Heart right ventricle (tissue), 16 donors: ENCODE measurements at regions not wholly inside any gene's neighbourhood (a gene's known extent, or its start where the extent isn't known, plus 50 kb on each side); places are given as distances from the start of the nearest gene placed in this dataset.

Source experiments
- ATAC-seq, 8 donors: fragments of 200-7000 bp; cut with Tn5 transposase; one replicate each; pipeline ENCODE4 v1.9.1; 2020; ENCODE audit warnings: mild to moderate bottlenecking in 8 of 8, moderate library complexity in 8 of 8, moderate number of reproducible peaks in 1 of 8
- DNase-seq, 2 donors: peaks; one replicate each; pipeline ENCODE4 v3.0.0-alpha.2; 2020
- H3K27ac ChIP-seq, 10 donors: fragments of 200-600 bp; sonication (generic) in 2 of 10; one replicate each; pipeline versions ENCODE4 v1.5.0 to v1.8.0; 2020 to 2022; ENCODE audit warnings: mild to moderate bottlenecking in 3 of 10
- H3K27me3 ChIP-seq, 7 donors: fragments of 200-600 bp; one replicate each; pipeline ENCODE4 v1.8.0; 2021 to 2022; ENCODE audit warnings: mild to moderate bottlenecking in 2 of 7
- H3K36me3 ChIP-seq, 9 donors: fragments of 200-600 bp; sonication (generic) in 1 of 9; one replicate each; pipeline versions ENCODE4 v1.5.0 to v1.8.0; 2020 to 2022; ENCODE audit warnings: mild to moderate bottlenecking in 2 of 9
- H3K4me1 ChIP-seq, 9 donors: fragments of 200-600 bp; sonication (generic) in 1 of 9; one replicate each; pipeline versions ENCODE4 v1.5.0 to v1.8.0; 2020 to 2022; ENCODE audit warnings: mild to moderate bottlenecking in 4 of 9
- H3K4me3 ChIP-seq, 10 donors: fragments of 200-600 bp; sonication (generic) in 2 of 10; one replicate each; pipeline versions ENCODE4 v1.5.0 to v1.8.0; 2020 to 2022; ENCODE audit warnings: mild to moderate bottlenecking in 7 of 10, moderate library complexity in 2 of 10
- H3K9me3 ChIP-seq, 11 donors: fragments of 200-600 bp in 10 of 11; sonication (generic) in 2 of 11; one replicate each; pipeline versions ENCODE4 v1.5.0 to v1.8.0; 2013 to 2022; ENCODE audit warnings: mild to moderate bottlenecking in 2 of 11, control low read depth in 1 of 11, moderate library complexity in 1 of 11
- WGBS, 2 donors: extraction: QIAGEN DNeasy Blood & Tissue Kit; methylation state at CpG; one replicate each; pipeline ENCODE4 v1.1.7; 2013; ENCODE audit warnings: inconsistent platforms in 1 of 2; 5-methylcytosine and 5-hydroxymethylcytosine counted together
- intact Hi-C, 10 donors: fragments of 100-400 bp; cut with DNase I; formaldehyde crosslinking; loops; one replicate each; pipeline versions ENCODE4 v1.11.1 to v1.14.2; 2022
- TF ChIP-seq, protein P1 (sequence below), 9 donors: fragments of 200-600 bp; sonication (generic) in 2 of 9; IDR thresholded peaks; one replicate each; pipeline versions ENCODE4 v1.5.0 to v1.8.0; 2021 to 2022; ENCODE audit warnings: antibody characterized with exemption in 9 of 9, mild to moderate bottlenecking in 5 of 9, moderate library complexity in 1 of 9
- donor health status: Arrhythmogenic right ventricular cardiomyopathy.
- donor health status: ischemic (EF 13 %, LVEDD 7.1; RV severe dilation, severe dysfunction).
- donor health status: healthy with polysubstance abuse.
- donor health status: DM: no; HTN: yes; CAD: no.
- donor health status: DM: no; HTN: no; CAD: no.
- donor health status: ischemic (EF 25% LVEDD 6.9; RV normal size, moderate dysfunction).
- donor health status: ischemic (EF 25% LVEDD 5.7; RV mildly dilated, moderate dysfunction).
- donor health status: healthy.
- donor health status: DM: yes; HTN: yes; CAD: no.
- donor health status: Ischemic cardiomyopathy.
- donor health status: ischemic (EF 35%, LVEDD 5.7; RV mildly dilated, moderate dysfunction).
- donor health status: nonischemic (EF 11% LVEDD 7.7; RV severe dilation, severe dysfunction).
- donor health status: DM: yes; HTN: yes; CAD: no.
- donor health status: PGD.
- donor health status: ischemic (EF 29% LVEDD 5.4; RV normal size, mild dysfunction).
- donor health status: nonischemic (EF 23%, LVEDD 6.1; RV moderate dilation, normal function).

- peak in 7 of 8 donors; percentile 66 to 84 (median 80) for ATAC-seq
- peaks cover 0 to 29% (median 8%) of the 10 kb centered on the region in 9 donors for H3K4me1 ChIP-seq
- TF ChIP-seq, protein P1, sequence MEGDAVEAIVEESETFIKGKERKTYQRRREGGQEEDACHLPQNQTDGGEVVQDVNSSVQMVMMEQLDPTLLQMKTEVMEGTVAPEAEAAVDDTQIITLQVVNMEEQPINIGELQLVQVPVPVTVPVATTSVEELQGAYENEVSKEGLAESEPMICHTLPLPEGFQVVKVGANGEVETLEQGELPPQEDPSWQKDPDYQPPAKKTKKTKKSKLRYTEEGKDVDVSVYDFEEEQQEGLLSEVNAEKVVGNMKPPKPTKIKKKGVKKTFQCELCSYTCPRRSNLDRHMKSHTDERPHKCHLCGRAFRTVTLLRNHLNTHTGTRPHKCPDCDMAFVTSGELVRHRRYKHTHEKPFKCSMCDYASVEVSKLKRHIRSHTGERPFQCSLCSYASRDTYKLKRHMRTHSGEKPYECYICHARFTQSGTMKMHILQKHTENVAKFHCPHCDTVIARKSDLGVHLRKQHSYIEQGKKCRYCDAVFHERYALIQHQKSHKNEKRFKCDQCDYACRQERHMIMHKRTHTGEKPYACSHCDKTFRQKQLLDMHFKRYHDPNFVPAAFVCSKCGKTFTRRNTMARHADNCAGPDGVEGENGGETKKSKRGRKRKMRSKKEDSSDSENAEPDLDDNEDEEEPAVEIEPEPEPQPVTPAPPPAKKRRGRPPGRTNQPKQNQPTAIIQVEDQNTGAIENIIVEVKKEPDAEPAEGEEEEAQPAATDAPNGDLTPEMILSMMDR (IDR thresholded peaks at IDR 0.05): no peak
- peaks cover 0 to 24% (median 7%) of the 10 kb centered on the region in 11 donors for H3K9me3 ChIP-seq
- intact Hi-C loops: no loop called here
- H3K27ac ChIP-seq: peak overlapping the region in 8 of 10 donors; percentile 19 to 63 (median 50)
- peak overlapping the region in 1 of 10 donors; percentile 5 for H3K4me3 ChIP-seq
- no peaks in the 10 kb centered on the region for H3K27me3 ChIP-seq
- no peaks in the 10 kb centered on the region for H3K36me3 ChIP-seq
- WGBS, 2 donors: 46 to 59% methylated on average over 14 of the region's 14 CpGs
- peak; percentile 14 to 51 for DNase-seq
Observed at GRCh38 chr5:3993856-3994473, 398.3 kb downstream of the IRX1 start.

GRCh38 chr5:3994628-3995027, 399.0 kb downstream of the IRX1 start:
- Histone ChIP-seq H3K36me3 (no peaks in the 10 kb centered on the region), H3K27me3 (no peaks in the 10 kb centered on the region), H3K4me3 (no peak overlapping the region), H3K27ac (peak overlapping the region in 4 of 10 donors; percentile 50 to 63 (median 55)), H3K9me3 (peaks cover 0 to 24% (median 7%) of the 10 kb centered on the region in 11 donors), H3K4me1 (peaks cover 0 to 29% (median 8%) of the 10 kb centered on the region in 9 donors)
- DNase-seq (no peak), ATAC-seq (peak; percentile 38 to 73 (median 56))
- intact Hi-C loops: no loop called here
- TF ChIP-seq, protein P1 (IDR thresholded peaks at IDR 0.05): no peak

DNA sequence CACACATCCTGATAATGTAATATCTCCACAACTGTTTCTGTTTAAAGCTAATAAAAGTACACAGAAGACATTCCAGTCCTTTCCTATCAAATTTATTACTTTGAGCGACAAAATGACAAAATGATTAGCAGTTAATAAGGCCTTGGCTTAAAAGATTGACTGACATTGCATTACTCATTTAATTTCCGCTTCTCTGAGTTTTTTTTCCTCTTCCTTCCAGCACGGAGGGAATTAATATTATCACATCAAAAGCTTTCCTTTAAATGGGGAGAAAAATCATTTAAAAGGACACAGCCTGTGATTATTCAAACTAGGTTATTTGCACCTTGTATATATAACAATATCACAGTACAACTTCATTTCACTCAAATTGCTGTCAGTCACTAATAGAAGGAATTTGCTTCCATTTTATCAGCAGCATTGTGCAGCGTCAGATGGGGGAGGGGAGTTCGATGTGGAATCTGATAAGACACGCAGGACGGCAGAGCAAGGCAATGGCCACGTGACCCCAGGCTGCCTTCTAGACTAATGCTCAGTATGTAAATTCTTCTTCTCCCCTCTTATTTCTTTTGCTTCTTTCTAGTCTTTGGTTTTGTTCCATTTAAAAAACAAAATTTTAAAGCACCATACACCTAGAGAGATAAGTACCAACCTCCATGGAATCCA, 400.5 kb downstream of the IRX1 start:
- 37 to 38% methylated on average over 8 of the region's 8 CpGs for WGBS, 2 donors
- Histone ChIP-seq H3K27ac (no peak overlapping the region), H3K4me3 (no peak overlapping the region), H3K4me1 (peaks cover 0 to 29% (median 8%) of the 10 kb centered on the region in 9 donors), H3K9me3 (peaks cover 0 to 17% (median 7%) of the 10 kb centered on the region in 11 donors), H3K36me3 (no peaks in the 10 kb centered on the region), H3K27me3 (peaks cover 0 to 4% (median 0%) of the 10 kb centered on the region in 7 donors)
- ATAC-seq: no peak
- intact Hi-C loops: no loop called here
- TF ChIP-seq, protein P1 (IDR thresholded peaks at IDR 0.05): no peak
- DNase-seq: no peak

- Histone ChIP-seq H3K27me3 (peaks cover 0 to 4% (median 0%) of the 10 kb centered on the region in 7 donors), H3K4me3 (no peak overlapping the region), H3K4me1 (peaks cover 0 to 29% (median 8%) of the 10 kb centered on the region in 9 donors), H3K27ac (no peak overlapping the region), H3K9me3 (peaks cover 0 to 11% (median 4%) of the 10 kb centered on the region in 11 donors), H3K36me3 (no peaks in the 10 kb centered on the region)
- ATAC-seq (peak in 2 of 8 donors; percentile 40 to 70), DNase-seq (no peak)
- TF ChIP-seq, protein P1 (IDR thresholded peaks at IDR 0.05): no peak
- intact Hi-C loops: no loop called here
- 64 to 65% methylated on average over 11 of the region's 11 CpGs for WGBS, 2 donors
Observed at GRCh38 chr5:3996707-3997336, 401.2 kb downstream of the IRX1 start.
